ENCODE measurements at regions not wholly inside any gene's neighbourhood (a gene's known extent, or its start where the extent isn't known, plus 50 kb on each side); places are given as distances from the start of the nearest gene placed in this dataset.

- Histone ChIP-seq H3K4me2 (ENCODE audit: insufficient read depth, insufficient read length, low read length) (no peak overlapping the region), H3K27ac (ENCODE audit: insufficient read length, low read depth, low read length) (no peak overlapping the region), H3K4ac (ENCODE audit: low read depth, low read length) (no peak overlapping the region), H4K8ac (replicated peaks; ENCODE audit: insufficient read length, low read depth, low read length) (no peak overlapping the region), H3T11ph (ENCODE audit: low read length) (no peak overlapping the region), H3K23me2 (ENCODE audit: insufficient read length, low read depth, low read length, poor library complexity, severe bottlenecking) (no peaks in the 10 kb centered on the region), H2BK20ac (ENCODE audit: low read depth, low read length, poor library complexity, severe bottlenecking) (no peak overlapping the region), H3K9me3 (ENCODE audit: control insufficient read depth, low read depth, low read length) (no peaks in the 10 kb centered on the region), H3K18ac (ENCODE audit: insufficient read length, low read depth, low read length) (no peak overlapping the region), H3K9ac (ENCODE audit: extremely low read depth, insufficient read length, low read length) (no peak overlapping the region), H2BK120ac (ENCODE audit: low read depth, low read length, poor library complexity, severe bottlenecking) (no peak overlapping the region), H3K4me1 (ENCODE audit: insufficient read depth, low read length) (no peaks in the 10 kb centered on the region), H3K79me2 (ENCODE audit: insufficient read depth, low read length) (no peaks in the 10 kb centered on the region), H4K20me1 (ENCODE audit: control insufficient read depth, insufficient read depth, insufficient read length) (no peaks in the 10 kb centered on the region), H3K56ac (ENCODE audit: insufficient read length, low read depth, low read length) (no peak overlapping the region), H4K91ac (ENCODE audit: insufficient read length, low read depth, low read length) (no peak overlapping the region), H2BK5ac (ENCODE audit: insufficient read length, low read length) (no peak overlapping the region), H4K5ac (ENCODE audit: insufficient read length, low read depth, low read length) (no peak overlapping the region), H2BK15ac (ENCODE audit: low read depth, low read length) (no peak overlapping the region), H3K14ac (ENCODE audit: insufficient read depth, low read length) (no peak overlapping the region), H2BK12ac (ENCODE audit: insufficient read length, low read depth, low read length) (no peak overlapping the region), H2AK5ac (ENCODE audit: insufficient read length, low read length) (no peak overlapping the region), H3K27me3 (ENCODE audit: insufficient read depth, low read length) (no peaks in the 10 kb centered on the region), H3K23ac (ENCODE audit: insufficient read length, low read depth, low read length) (no peak overlapping the region), H2AFZ (ENCODE audit: low read length) (no peak overlapping the region), H3K79me1 (ENCODE audit: insufficient read depth, low read depth, low read length, poor library complexity, severe bottlenecking) (no peaks in the 10 kb centered on the region)
- Mint-ChIP-seq H3K4me3 (no peak overlapping the region), H3K36me3 (ENCODE audit: insufficient read depth in 1 of 3, low read depth in 3 of 3) (peaks cover 7 to 12% (median 9%) of the 10 kb centered on the region in 3 experiments), H3K27me3 (ENCODE audit: low read depth) (no peaks in the 10 kb centered on the region), H3K9me3 (peaks cover 9 to 12% of the 10 kb centered on the region in 2 experiments), H3K4me1 (peaks cover 0 to under 1% of the 10 kb centered on the region in 2 experiments; a peak in 1 of 4 replicates), H3K27ac (no peak overlapping the region; a peak in 1 of 7 replicates)
- no peak for TF ChIP-seq CTCF (conservative IDR thresholded peaks at IDR 0.05)
- no peak for DNase-seq
- WGBS (ENCODE audit: extremely low coverage, insufficient read length, low lambda C conversion rate): no CpG with 5 or more reads among the region's 4 CpGs
Observed at GRCh38 chr9:82191082-82191770, 202.7 kb downstream of the SPATA31D1 start.
